ENCODE measurements at regions not wholly inside any gene's neighbourhood (a gene's known extent, or its start where the extent isn't known, plus 50 kb on each side); places are given as distances from the start of the nearest gene placed in this dataset.
"Not testable (repeated sequence)": the region's sequence is repeated elsewhere in the genome, so short reads cannot be mapped to it uniquely, and the experiment has no call there.

GRCh38 chr9:68593760-68594159, 53.1 kb upstream of the TMEM252 start:
- BruUV-seq (replicated peaks); dilution Hi-C loops (cut with MboI; ENCODE audit: extremely low pct_ligation_motif_present, low sequenced_read_pairs): not testable (repeated sequence)
- CTCF ChIA-PET, result interaction anchor here (1.0 kb wide), 1 partner anchor 8 kb away, joined by 3 read pairs; no protein-coding TSS in a partner anchor

DNA sequence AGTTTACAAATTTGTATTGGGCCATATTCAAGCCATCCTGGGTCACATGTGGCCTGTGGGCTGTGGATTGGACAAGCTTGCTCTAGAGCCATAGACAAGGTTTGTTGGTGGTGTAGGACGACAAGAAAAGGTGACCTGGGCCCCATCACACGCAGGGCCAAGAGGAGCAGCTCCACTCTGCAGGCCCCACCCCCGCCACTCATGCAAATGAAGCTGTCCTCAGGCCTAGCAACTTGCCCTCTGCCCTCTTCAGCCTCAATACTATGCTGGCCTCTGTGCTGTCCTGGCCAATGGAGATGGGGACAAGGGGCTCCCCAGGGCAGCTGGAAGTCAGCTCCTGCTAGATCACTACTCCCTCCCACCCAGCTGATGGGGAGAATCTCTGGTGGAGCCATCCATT, 55.2 kb upstream of the TMEM252 start:
- Histone ChIP-seq H3K27ac (ENCODE audit: insufficient read depth, low read depth, low read length) (no peak overlapping the region), H3K9me1 (replicated peaks; ENCODE audit: control insufficient read depth, extremely low read depth, insufficient read depth, low read length) (no peaks in the 10 kb centered on the region), H3K9me3 (replicated peaks; ENCODE audit: control insufficient read depth, insufficient read depth, low read length) (no peaks in the 10 kb centered on the region), H3K27me3 (ENCODE audit: control insufficient read depth in 2 of 2, insufficient read depth in 2 of 2, low read length in 2 of 2) (no peaks in the 10 kb centered on the region), H3K79me2 (ENCODE audit: control insufficient read depth, insufficient read depth, low read length) (no peaks in the 10 kb centered on the region), H3K4me2 (ENCODE audit: insufficient read depth, low read length) (no peak overlapping the region), H3K4me3 (replicated peaks in 1 of 3; ENCODE audit: insufficient read depth in 1 of 3, low read depth in 1 of 3, low read length in 3 of 3) (no peak overlapping the region), H2AFZ (ENCODE audit: low read depth, low read length) (no peak overlapping the region), H3K4me1 (ENCODE audit: control insufficient read depth, extremely low read depth, insufficient read depth, low read length) (no peaks in the 10 kb centered on the region), H4K20me1 (replicated peaks; ENCODE audit: control insufficient read depth, extremely low read depth, insufficient read depth, low read length) (no peaks in the 10 kb centered on the region), H3K9ac (replicated peaks; ENCODE audit: extremely low read depth, insufficient read depth, low read length) (no peak overlapping the region), H3K36me3 (ENCODE audit: control insufficient read depth in 2 of 2, extremely low read depth in 1 of 2, insufficient read depth in 2 of 2, low read length in 2 of 2) (no peaks in the 10 kb centered on the region)
- TF ChIP-seq EZH2 (IDR thresholded peaks at IDR 0.05; ENCODE audit: borderline replicate concordance, low read depth, low read length, severe bottlenecking), result no peak
- TF ChIP-seq MYC (IDR thresholded peaks at IDR 0.05; ENCODE audit: low read depth, low read length), result no peak
- TF ChIP-seq POLR2A (IDR thresholded peaks at IDR 0.05; ENCODE audit: low read depth, low read length), result no peak
- TF ChIP-seq GATA2 (IDR thresholded peaks at IDR 0.05; ENCODE audit: insufficient read depth, insufficient read length, low read depth, low read length), result no peak
- no peak for TF ChIP-seq FOS (IDR thresholded peaks at IDR 0.05; ENCODE audit: borderline replicate concordance, insufficient read depth, low read length)
- TF ChIP-seq POLR2AphosphoS5 (IDR thresholded peaks at IDR 0.05; ENCODE audit: insufficient read depth, low read depth, low read length), result no peak
- TF ChIP-seq, protein P1, sequence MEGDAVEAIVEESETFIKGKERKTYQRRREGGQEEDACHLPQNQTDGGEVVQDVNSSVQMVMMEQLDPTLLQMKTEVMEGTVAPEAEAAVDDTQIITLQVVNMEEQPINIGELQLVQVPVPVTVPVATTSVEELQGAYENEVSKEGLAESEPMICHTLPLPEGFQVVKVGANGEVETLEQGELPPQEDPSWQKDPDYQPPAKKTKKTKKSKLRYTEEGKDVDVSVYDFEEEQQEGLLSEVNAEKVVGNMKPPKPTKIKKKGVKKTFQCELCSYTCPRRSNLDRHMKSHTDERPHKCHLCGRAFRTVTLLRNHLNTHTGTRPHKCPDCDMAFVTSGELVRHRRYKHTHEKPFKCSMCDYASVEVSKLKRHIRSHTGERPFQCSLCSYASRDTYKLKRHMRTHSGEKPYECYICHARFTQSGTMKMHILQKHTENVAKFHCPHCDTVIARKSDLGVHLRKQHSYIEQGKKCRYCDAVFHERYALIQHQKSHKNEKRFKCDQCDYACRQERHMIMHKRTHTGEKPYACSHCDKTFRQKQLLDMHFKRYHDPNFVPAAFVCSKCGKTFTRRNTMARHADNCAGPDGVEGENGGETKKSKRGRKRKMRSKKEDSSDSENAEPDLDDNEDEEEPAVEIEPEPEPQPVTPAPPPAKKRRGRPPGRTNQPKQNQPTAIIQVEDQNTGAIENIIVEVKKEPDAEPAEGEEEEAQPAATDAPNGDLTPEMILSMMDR (IDR thresholded peaks at IDR 0.05; ENCODE audit: extremely low read depth in 1 of 2, insufficient read depth in 1 of 2, low read depth in 1 of 2, low read length in 2 of 2), result no peak
- TF ChIP-seq JUN (IDR thresholded peaks at IDR 0.05; ENCODE audit: borderline replicate concordance, insufficient read depth, insufficient read length, low read depth), result no peak
- TF ChIP-seq MAX (IDR thresholded peaks at IDR 0.05; ENCODE audit: insufficient read depth, insufficient read length), result no peak
- no TSS peak for BruUV-seq (replicated peaks)
- FAIRE-seq (no peak), DNase-seq (ENCODE audit: low read depth, low spot score) (no peak)
- ChIA-PET CTCF (no interaction called here), POLR2A (no interaction called here)
- intact Hi-C loops (cut with micrococcal nuclease), result no loop called here
- dilution Hi-C loops (cut with MboI; ENCODE audit: extremely low pct_ligation_motif_present, low sequenced_read_pairs), result no loop called here

More at GRCh38 chr9:68593760-68594159, 53.1 kb upstream of the TMEM252 start:
- H3K9me3 ChIP-seq (replicated peaks; ENCODE audit: control insufficient read depth, insufficient read depth, low read length); H3K79me2 ChIP-seq (ENCODE audit: control insufficient read depth, insufficient read depth, low read length); POLR2A ChIA-PET; H3K9ac ChIP-seq (replicated peaks; ENCODE audit: extremely low read depth, insufficient read depth, low read length); H3K4me1 ChIP-seq (ENCODE audit: control insufficient read depth, extremely low read depth, insufficient read depth, low read length); H4K20me1 ChIP-seq (replicated peaks; ENCODE audit: control insufficient read depth, extremely low read depth, insufficient read depth, low read length); H3K27me3 ChIP-seq (ENCODE audit: control insufficient read depth in 2 of 2, insufficient read depth in 2 of 2, low read length in 2 of 2); intact Hi-C loops (cut with micrococcal nuclease); H3K36me3 ChIP-seq (ENCODE audit: control insufficient read depth in 2 of 2, extremely low read depth in 1 of 2, insufficient read depth in 2 of 2, low read length in 2 of 2); FAIRE-seq; H3K27ac ChIP-seq (ENCODE audit: insufficient read depth, low read depth, low read length); H3K4me3 ChIP-seq (replicated peaks in 1 of 3; ENCODE audit: insufficient read depth in 1 of 3, low read depth in 1 of 3, low read length in 3 of 3); H3K9me1 ChIP-seq (replicated peaks; ENCODE audit: control insufficient read depth, extremely low read depth, insufficient read depth, low read length); DNase-seq (ENCODE audit: low read depth, low spot score); H3K4me2 ChIP-seq (ENCODE audit: insufficient read depth, low read length); H2AFZ ChIP-seq (ENCODE audit: low read depth, low read length): not testable (repeated sequence)

Data from endothelial cell of umbilical vein (primary cell).